HG03575 (cell line): ENCODE measurements at regions not wholly inside any gene's neighbourhood (a gene's known extent, or its start where the extent isn't known, plus 50 kb on each side); places are given as distances from the start of the nearest gene placed in this dataset.

Experiments
- ATAC-seq: cut with Tn5 transposase; IDR thresholded peaks from one replicate; pipeline ENCODE4 v1.9.1; 2021; ENCODE audit not compliant: unreplicated experiment, insufficient number of reproducible peaks, low FRiP score; ENCODE audit errors: extremely low read depth

GRCh38 chr11:122269824-122270223 is 153.8 kb upstream of the BLID start:
- no peak for ATAC-seq

GRCh38 chr11:122268601-122269130 is 152.7 kb upstream of the BLID start:
- ATAC-seq, result no peak

GRCh38 chr11:122267602-122268001 is 151.6 kb upstream of the BLID start:
- no peak for ATAC-seq

- no peak for ATAC-seq
Measured at GRCh38 chr11:122265981-122266380, 150.0 kb upstream of the BLID start.

- no peak for ATAC-seq
Measured at GRCh38 chr11:122264121-122264520, 148.1 kb upstream of the BLID start.

- ATAC-seq, result no peak
Measured at GRCh38 chr11:122261546-122261945, 145.5 kb upstream of the BLID start.

- no peak for ATAC-seq
Measured at GRCh38 chr11:122259195-122259821, 143.3 kb upstream of the BLID start.

GRCh38 chr11:122258446-122259194 is 142.6 kb upstream of the BLID start:
- no peak for ATAC-seq

GRCh38 chr11:122253589-122254231 is 137.7 kb upstream of the BLID start:
- no peak for ATAC-seq

- ATAC-seq, result no peak
Measured at GRCh38 chr11:122248939-122249338, 132.9 kb upstream of the BLID start.

GRCh38 chr11:122248131-122248530 is 132.1 kb upstream of the BLID start:
- no peak for ATAC-seq

- ATAC-seq, result no peak
Measured at GRCh38 chr11:122246874-122247273, 130.9 kb upstream of the BLID start.

GRCh38 chr11:122242731-122243130 is 126.7 kb upstream of the BLID start:
- ATAC-seq, result no peak

GRCh38 chr11:122241566-122241965 is 125.6 kb upstream of the BLID start:
- no peak for ATAC-seq

GRCh38 chr11:122240638-122241037 is 124.6 kb upstream of the BLID start:
- ATAC-seq, result no peak

- no peak for ATAC-seq
Measured at GRCh38 chr11:122235615-122236014, 119.6 kb upstream of the BLID start.

GRCh38 chr11:122234780-122235179 is 118.8 kb upstream of the BLID start:
- no peak for ATAC-seq

GRCh38 chr11:122234257-122234656 is 118.2 kb upstream of the BLID start:
- ATAC-seq, result no peak

GRCh38 chr11:122232985-122233384 is 117.0 kb upstream of the BLID start:
- ATAC-seq, result no peak

GRCh38 chr11:122230385-122230755 is 114.4 kb upstream of the BLID start:
- ATAC-seq, result no peak
